ENCODE measurements at regions not wholly inside any gene's neighbourhood (a gene's known extent, or its start where the extent isn't known, plus 50 kb on each side); places are given as distances from the start of the nearest gene placed in this dataset.

GRCh38 chr2:181235683-181236459, 221.3 kb upstream of the ITGA4 start:
- TF ChIP-seq POLR2A (IDR thresholded peaks at IDR 0.05): no peak
- TF ChIP-seq, protein P1, sequence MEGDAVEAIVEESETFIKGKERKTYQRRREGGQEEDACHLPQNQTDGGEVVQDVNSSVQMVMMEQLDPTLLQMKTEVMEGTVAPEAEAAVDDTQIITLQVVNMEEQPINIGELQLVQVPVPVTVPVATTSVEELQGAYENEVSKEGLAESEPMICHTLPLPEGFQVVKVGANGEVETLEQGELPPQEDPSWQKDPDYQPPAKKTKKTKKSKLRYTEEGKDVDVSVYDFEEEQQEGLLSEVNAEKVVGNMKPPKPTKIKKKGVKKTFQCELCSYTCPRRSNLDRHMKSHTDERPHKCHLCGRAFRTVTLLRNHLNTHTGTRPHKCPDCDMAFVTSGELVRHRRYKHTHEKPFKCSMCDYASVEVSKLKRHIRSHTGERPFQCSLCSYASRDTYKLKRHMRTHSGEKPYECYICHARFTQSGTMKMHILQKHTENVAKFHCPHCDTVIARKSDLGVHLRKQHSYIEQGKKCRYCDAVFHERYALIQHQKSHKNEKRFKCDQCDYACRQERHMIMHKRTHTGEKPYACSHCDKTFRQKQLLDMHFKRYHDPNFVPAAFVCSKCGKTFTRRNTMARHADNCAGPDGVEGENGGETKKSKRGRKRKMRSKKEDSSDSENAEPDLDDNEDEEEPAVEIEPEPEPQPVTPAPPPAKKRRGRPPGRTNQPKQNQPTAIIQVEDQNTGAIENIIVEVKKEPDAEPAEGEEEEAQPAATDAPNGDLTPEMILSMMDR (IDR thresholded peaks at IDR 0.05): no peak
